ENCODE measurements at regions not wholly inside any gene's neighbourhood (a gene's known extent, or its start where the extent isn't known, plus 50 kb on each side); places are given as distances from the start of the nearest gene placed in this dataset.

GRCh38 chr4:128475597-128475996, 188.0 kb upstream of the PGRMC2 start:
- DNase-seq = no peak

DNA sequence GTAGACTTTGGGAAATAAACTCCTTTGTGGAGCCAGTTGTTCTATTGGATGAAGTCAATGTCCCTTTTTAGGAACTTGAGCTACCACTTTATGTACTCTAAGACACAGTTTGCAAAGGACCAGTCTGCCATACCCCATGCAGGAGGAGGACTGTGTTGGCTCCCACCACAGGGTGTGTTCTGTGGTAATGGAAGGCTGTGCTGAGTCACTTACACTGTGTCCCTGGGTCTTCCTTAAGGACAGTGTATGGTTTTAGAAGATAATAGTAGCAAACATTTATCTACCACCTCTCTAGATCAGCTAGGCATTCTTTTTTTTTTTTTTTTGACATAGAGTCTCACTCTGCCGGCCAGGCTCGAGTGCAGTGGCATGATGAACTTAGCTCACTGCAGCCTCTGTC, 184.0 kb upstream of the PGRMC2 start:
- DNase-seq = no peak

GRCh38 chr4:128470492-128471053, 183.0 kb upstream of the PGRMC2 start:
- DNase-seq = no peak

GRCh38 chr4:128468123-128468989, 180.7 kb upstream of the PGRMC2 start:
- DNase-seq = peak; percentile 64

DNA sequence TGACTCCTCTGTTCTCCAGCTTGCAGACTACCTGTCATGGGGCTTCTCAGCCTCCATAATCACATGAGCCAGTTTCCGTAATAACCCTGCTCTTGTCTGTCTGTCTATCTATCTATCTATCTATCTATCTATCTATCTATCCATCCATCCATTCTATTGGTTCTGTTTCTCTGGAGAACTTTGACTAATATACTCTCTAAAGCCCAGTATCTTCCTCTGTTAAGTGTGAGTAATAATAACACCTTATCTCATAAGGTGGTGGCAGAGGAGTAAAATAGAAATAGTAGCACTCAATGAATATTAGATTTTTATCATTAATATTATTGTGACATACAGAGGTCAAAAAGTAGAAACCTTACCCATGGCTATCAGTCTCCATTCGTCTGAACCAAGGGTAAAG, 177.9 kb upstream of the PGRMC2 start:
- DNase-seq = no peak

GRCh38 chr4:128463006-128463405, 175.4 kb upstream of the PGRMC2 start:
- DNase-seq = no peak

- DNase-seq = no peak
Measured at GRCh38 chr4:128462103-128462783, 174.6 kb upstream of the PGRMC2 start.

DNA sequence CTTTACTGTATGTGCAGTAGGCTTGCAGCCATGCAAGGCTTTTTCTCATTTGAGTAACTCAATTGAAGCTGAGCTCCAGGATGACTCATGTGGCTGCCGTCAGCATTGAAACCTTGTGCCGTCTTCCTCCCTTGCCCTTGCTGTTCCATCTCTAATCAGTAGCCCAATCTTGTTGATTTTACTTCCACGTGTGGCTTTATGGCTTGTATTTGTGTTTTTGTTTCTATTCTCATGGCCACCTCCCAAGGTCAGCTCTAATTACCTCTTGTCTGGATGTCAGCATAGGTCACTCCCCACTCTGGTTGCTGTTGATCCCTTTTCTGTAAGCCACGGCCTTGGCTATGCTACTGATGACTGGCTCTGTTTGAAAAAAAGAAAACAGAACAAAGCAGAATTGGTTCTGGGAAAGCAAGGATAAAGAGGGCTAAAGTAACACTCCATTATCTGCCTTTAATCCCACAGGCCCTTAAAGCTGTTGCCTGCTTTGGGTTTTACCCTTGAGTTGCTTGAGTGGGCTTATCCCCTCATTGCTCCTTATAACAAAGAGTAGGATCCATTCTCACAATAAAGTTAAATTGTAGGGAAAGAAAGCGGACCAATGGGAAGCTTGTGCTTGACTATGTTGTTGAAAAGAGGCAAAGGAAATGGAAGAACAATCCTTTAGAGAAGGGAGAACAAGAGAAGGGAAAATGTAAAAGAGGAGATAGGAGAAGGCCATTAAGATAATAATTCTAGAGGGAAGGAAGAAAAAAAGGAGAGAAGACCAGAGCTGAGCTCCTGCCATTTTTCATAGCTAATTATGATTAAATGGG, 173.9 kb upstream of the PGRMC2 start:
- DNase-seq = no peak

DNA sequence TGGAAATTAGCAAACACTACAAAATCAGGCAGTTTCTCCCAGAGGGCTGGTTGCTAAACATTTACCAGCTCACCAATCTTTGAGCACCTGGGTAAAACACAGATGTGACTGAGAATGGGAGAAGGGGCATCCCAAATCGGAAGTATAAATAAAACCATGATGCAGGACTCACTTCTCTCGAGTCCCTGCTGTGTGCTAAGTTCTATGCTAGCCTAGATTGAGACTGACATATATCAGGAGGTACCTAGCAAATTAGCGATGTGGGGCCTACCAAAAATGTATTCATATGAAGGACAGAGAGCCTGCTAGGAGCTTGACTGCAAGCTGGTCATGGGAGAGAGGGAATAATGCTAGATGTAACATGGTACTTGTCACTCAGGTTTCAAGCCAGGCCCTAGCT, 171.9 kb upstream of the PGRMC2 start:
- DNase-seq = no peak

DNA sequence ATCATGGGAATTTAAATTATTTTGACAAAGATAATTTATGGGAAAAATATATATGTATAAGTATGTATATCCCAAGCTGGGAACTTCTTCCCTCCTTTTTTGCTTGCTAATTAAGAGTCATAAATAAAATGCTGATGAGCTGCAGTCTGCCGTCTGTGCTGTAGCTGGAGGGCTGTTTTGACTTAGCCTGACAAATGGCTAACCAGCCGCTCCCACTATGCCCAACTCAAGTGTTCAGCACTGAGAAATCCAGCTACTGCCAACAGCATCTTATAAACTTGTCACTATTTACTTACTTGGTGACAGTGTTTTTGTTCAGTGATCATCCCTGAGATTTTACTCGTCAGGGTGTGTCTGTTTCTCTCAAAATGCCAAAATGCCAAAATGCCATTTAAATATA, 171.2 kb upstream of the PGRMC2 start:
- DNase-seq = no peak

DNA sequence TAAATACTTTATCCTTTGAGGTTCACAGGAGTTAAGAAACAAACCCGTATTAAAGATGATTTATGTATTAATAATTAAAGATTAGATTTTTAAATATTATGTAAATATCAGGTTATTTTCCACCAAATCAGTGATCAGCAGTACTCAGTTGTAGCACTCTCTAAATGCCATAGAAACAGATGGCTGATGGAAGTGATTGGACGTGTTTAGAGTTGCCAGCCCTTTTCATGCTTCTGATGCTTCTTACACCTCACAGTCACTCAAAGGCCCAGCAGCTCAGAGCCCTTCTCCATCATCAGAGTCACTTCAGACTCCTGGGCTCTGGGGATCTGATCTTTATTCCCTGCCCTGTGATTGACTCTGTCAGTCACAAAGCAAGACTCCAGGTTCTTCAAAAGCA, 170.1 kb upstream of the PGRMC2 start:
- no peak for DNase-seq

- peak; percentile 32 for DNase-seq
Measured at GRCh38 chr4:128456171-128456570, 168.6 kb upstream of the PGRMC2 start.

- DNase-seq = no peak
Measured at GRCh38 chr4:128455480-128455879, 167.9 kb upstream of the PGRMC2 start.

DNA sequence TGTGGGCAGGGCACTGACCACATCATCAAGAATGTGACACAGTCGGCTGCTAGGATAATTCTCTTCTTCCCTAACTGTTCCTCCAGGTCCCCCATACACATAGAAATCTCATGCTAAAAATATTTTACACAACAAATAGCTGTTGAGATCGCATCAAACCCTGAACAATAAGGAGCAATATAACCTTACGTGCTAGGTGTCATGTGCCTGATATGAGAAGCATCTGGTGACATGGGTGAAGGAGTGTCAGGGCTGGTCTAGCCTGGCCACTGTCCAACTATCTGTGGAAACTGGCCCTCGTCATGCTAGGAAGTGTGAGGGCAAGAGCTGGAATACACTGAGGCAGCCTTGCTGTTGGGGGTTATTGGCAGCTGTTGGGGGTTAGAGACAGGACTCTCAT, 167.3 kb upstream of the PGRMC2 start:
- peak; percentile 28 for DNase-seq

DNA sequence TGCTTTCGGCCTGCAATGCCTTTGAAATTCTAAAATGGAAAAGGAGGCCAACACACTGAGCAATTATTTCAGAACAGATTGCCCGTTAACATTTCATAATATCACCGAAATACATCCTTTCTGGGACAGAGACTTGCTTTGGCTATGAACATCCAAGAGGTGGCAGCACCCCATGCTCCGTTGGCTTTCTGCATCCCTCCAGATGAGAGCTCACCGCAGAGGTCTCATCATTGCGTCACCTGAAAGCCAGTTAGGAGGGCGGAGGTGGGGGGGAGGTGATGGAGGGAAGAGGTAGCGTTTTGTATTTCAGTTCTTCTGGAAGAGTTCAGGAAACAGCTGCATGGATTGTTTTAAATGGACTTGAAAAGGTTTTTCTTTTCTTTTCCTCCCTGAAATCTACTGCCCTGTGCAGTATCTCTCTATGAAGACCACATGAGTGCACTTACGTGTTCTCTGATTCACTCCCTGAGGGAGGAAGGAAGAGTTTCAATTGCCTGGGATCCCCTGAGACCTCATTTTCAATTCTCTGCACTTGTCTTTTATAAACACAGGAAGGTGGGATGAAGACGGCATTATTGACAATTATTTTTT, 166.8 kb upstream of the PGRMC2 start:
- peak; percentile 89 for DNase-seq

DNA sequence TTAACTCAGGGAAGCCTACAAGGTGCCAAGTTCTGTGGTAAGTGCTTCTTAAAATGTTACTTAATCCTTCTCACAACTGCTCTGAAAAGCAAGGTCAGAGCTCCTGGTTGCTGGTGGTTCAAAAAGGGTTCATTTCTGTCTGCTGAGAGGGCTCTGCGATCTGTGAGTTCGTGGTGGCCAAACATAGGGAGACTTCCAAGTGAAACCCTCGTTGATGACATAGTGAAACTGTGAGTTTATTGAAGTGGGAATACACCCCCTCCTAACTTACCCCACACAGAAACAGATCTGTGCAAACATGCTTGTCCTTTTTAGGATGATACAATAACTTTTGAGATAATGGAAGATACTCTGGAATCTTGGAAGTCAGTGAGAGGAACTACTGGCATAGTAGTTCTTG, 164.8 kb upstream of the PGRMC2 start:
- DNase-seq = no peak

GRCh38 chr4:128451270-128451905, 163.8 kb upstream of the PGRMC2 start:
- no peak for DNase-seq

- no peak for DNase-seq
Measured at GRCh38 chr4:128450326-128451120, 162.9 kb upstream of the PGRMC2 start.

DNA sequence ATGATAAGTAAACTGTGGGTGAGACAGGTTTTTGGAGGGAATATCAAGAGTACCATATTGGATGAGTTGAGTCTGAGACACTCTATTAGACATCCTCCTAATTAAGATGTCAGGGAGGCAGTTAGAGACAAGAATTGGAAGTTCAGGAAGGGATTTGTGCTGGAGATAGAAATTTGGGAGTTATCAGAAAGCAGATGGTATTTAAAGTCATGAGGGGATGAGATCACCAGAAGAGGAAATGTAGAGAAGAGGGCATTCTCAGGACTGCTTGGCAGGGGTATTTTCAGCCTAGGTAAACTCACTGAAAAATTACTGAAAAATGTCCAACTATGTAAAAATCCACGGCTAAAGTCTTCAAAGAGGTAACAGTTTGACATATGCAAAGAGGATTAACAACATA, 161.6 kb upstream of the PGRMC2 start:
- DNase-seq = no peak

DNA sequence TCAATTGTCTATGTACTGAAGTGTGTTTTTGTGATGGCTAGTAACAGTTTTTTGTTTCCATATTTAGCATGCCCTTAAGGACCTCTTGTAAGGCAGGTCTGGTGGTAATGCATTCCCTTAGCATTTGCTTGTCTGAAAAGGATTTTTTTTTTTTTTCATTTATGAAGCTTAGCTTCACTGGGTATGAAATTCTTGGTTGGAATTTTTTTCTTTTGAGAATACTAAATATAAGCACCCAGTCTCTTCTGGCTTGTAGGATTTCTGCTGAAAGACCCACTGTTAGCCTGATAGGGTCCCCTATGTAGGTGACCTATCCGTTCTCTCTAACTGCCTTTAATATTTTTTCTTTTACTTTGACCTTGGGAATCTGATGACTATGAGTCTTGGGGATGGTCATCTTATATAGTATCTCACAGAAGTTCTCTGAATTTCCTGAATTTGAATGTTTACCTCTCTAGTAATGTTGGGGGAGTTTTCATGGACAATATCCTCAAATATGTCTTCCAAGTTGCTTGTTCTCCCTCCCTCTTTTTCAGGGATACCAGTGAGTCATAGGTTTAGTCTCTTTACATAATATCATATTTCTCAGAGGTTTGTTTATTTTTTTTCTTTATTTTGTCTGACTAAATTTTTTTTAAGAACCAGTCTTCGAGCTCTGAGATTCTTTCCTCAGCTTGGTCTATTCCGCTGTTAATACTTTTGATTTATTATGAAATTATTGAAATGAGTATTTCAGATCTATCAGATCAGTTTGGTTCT, 157.1 kb upstream of the PGRMC2 start:
- DNase-seq = no peak

DNA sequence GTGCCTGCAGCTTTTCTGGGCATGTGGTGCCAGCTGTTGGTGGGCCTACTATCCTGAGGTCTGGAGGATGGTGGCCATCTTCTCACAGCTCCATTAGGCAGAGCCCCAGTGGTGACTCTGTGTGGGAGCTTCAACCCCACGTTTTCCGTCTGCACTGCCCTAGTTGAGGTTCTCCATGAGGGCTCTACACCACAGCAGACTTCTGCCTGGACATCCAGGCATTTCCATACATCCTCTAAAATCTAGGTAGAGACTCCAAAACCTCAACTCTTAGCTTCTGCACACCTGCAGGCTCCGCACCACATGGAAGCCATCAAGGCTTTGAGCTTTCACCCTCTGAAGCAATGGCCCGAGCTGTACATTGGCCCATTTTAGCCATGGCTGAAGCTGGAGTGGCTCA, 153.3 kb upstream of the PGRMC2 start:
- no peak for DNase-seq

Data from right hindlimb (tissue), 1 donor.